B cell (primary cell): ENCODE measurements at regions not wholly inside any gene's neighbourhood (a gene's known extent, or its start where the extent isn't known, plus 50 kb on each side); places are given as distances from the start of the nearest gene placed in this dataset.

Experiments
- ATAC-seq: fragments of 200-7000 bp; cut with Tn5 transposase; one replicate; pipeline ENCODE4 v1.10.0; 2021; ENCODE audit warnings: low read depth, mild to moderate bottlenecking, moderate number of reproducible peaks, moderate library complexity
- CTCF ChIA-PET: fragments of 350-600 bp; sonication (Branson Sonifier 250); formaldehyde crosslinking; loops from one replicate; lab custom pipeline; 2021; ENCODE audit warnings: antibody characterized with exemption, inconsistent platforms; lab: Charles Lee
- POLR2A ChIA-PET: fragments of 350-600 bp; sonication (Branson Sonifier 250); formaldehyde crosslinking; loops from one replicate; lab custom pipeline; 2021; ENCODE audit warnings: antibody characterized with exemption; lab: Charles Lee
- DNase-seq: peaks from one replicate; pipeline ENCODE4 v3.0.0; 2013
- H2AFZ ChIP-seq: 2 replicates; pipeline ENCODE4 v1.6.1; 2012; ENCODE audit warnings: mild to moderate bottlenecking, low read depth, low read length; ENCODE audit not compliant: insufficient read depth, poor library complexity, severe bottlenecking
- H3K27ac ChIP-seq, 2 donors: 1 replicate in 1 of 2; 2 replicates in 1 of 2; pipeline ENCODE4 v1.5.1; 2012 to 2013; ENCODE audit warnings: low read length in 2 of 2, mild to moderate bottlenecking in 2 of 2, moderate library complexity in 1 of 2
- H3K27me3 ChIP-seq, 4 experiments: fragments of 200-600 bp in 1 of 4; sonication (generic) in 1 of 4; replicated peaks in 1 of 4; 1 replicate in 2 of 4; 2 replicates in 2 of 4; pipeline versions ENCODE4 v1.6.1 to v1.7.0; 2013 to 2016; ENCODE audit warnings: low read length in 3 of 4, mild to moderate bottlenecking in 2 of 4, mixed read lengths in 1 of 4, moderate library complexity in 1 of 4; ENCODE audit not compliant: insufficient read depth in 4 of 4, control insufficient read depth in 3 of 4; ENCODE audit errors: control extremely low read depth in 1 of 4
- H3K36me3 ChIP-seq, 2 experiments: replicated peaks in 1 of 2; 1 replicate in 1 of 2; 2 replicates in 1 of 2; pipeline versions ENCODE4 v1.6.1 to v1.7.1; 2013; ENCODE audit warnings: low read length in 1 of 2; ENCODE audit not compliant: insufficient read depth in 2 of 2, control insufficient read depth in 1 of 2; ENCODE audit errors: control extremely low read depth in 1 of 2, extremely low read depth in 1 of 2
- H3K4me1 ChIP-seq, 2 donors: fragments of 200-600 bp in 1 of 2; sonication (generic) in 1 of 2; 1 replicate in 1 of 2; 2 replicates in 1 of 2; pipeline versions ENCODE4 v1.5.1 to v1.6.1; 2013 to 2017; ENCODE audit warnings: low read length in 2 of 2; ENCODE audit not compliant: control insufficient read depth in 2 of 2, insufficient read depth in 2 of 2
- H3K4me2 ChIP-seq: replicated peaks from 2 replicates; pipeline ENCODE3; 2012; ENCODE audit warnings: mild to moderate bottlenecking, low read depth, low read length; ENCODE audit not compliant: poor library complexity, severe bottlenecking
- H3K4me3 ChIP-seq, 5 experiments: fragments of 200-600 bp in 1 of 5; sonication (generic) in 1 of 5; 1 replicate in 3 of 5; 2 replicates in 2 of 5; pipeline versions ENCODE4 v1.5.1 to v1.7.0; 2011 to 2016; ENCODE audit warnings: low read length in 4 of 5, mild to moderate bottlenecking in 4 of 5, low read depth in 2 of 5, control low read depth in 1 of 5, moderate library complexity in 1 of 5; ENCODE audit not compliant: insufficient read depth in 1 of 5; ENCODE audit errors: control extremely low read depth in 1 of 5, extremely low read depth in 1 of 5
- H3K79me2 ChIP-seq: fragments of 200-600 bp; sonication (generic); one replicate; pipeline ENCODE4 v1.6.0; 2016; ENCODE audit warnings: low read length; ENCODE audit not compliant: control insufficient read depth, insufficient read depth
- H3K9ac ChIP-seq: fragments of 200-600 bp; sonication (generic); 2 replicates; pipeline ENCODE4 v1.6.1; 2017; ENCODE audit warnings: mild to moderate bottlenecking, low read length, moderate library complexity
- H3K9me3 ChIP-seq, 3 donors: one replicate each; pipeline versions ENCODE4 v1.6.1 to v1.7.1; 2013; ENCODE audit warnings: low read length in 2 of 3; ENCODE audit not compliant: control insufficient read depth in 2 of 3, insufficient read depth in 1 of 3; ENCODE audit errors: control extremely low read depth in 1 of 3
- H4K20me1 ChIP-seq: 2 replicates; pipeline ENCODE4 v1.6.0; 2012; ENCODE audit warnings: mild to moderate bottlenecking, low read length; ENCODE audit not compliant: insufficient read depth, control insufficient read depth, poor library complexity, severe bottlenecking
- H3K27ac Mint-ChIP-seq: one replicate; pipeline ENCODE4 v1.8.0; 2021; ENCODE audit warnings: mixed read lengths
- H3K27me3 Mint-ChIP-seq: one replicate; pipeline ENCODE4 v1.8.0; 2021; ENCODE audit warnings: mixed read lengths
- H3K4me1 Mint-ChIP-seq: one replicate; pipeline ENCODE4 v1.8.0; 2021; ENCODE audit warnings: mixed read lengths
- H3K4me3 Mint-ChIP-seq: one replicate; pipeline ENCODE4 v1.8.0; 2021; ENCODE audit warnings: mixed read lengths
- H3K9me3 Mint-ChIP-seq: one replicate; pipeline ENCODE4 v1.8.0; 2022; ENCODE audit warnings: mixed read lengths; ENCODE audit not compliant: insufficient read depth
- EZH2 ChIP-seq: IDR thresholded peaks from 2 replicates; pipeline ENCODE4 v1.6.1; 2012; ENCODE audit warnings: borderline replicate concordance, low read depth, mild to moderate bottlenecking, moderate library complexity, low read length; ENCODE audit not compliant: insufficient read depth, poor library complexity, severe bottlenecking
- WGBS: methylation state at CpG from one replicate; pipeline ENCODE4 v1.1.5; 2013; ENCODE audit warnings: missing lambda C conversion rate; ENCODE audit not compliant: insufficient coverage; 5-methylcytosine and 5-hydroxymethylcytosine counted together
- intact Hi-C: fragments of 100-400 bp; cut with micrococcal nuclease; formaldehyde crosslinking; loops from one replicate; pipeline ENCODE4 v1.10.0; 2022
- TF ChIP-seq, protein P1 (sequence below): fragments of 200-600 bp; IDR thresholded peaks from one replicate; pipeline ENCODE4 v1.8.0; 2022; ENCODE audit warnings: antibody characterized with exemption, mild to moderate bottlenecking

- H3K4me3 Mint-ChIP-seq, result no peak overlapping the region
- no peak overlapping the region for H3K27ac Mint-ChIP-seq
- H3K27ac ChIP-seq, result no peak overlapping the region
- no peak for TF ChIP-seq EZH2
- TF ChIP-seq, protein P1, sequence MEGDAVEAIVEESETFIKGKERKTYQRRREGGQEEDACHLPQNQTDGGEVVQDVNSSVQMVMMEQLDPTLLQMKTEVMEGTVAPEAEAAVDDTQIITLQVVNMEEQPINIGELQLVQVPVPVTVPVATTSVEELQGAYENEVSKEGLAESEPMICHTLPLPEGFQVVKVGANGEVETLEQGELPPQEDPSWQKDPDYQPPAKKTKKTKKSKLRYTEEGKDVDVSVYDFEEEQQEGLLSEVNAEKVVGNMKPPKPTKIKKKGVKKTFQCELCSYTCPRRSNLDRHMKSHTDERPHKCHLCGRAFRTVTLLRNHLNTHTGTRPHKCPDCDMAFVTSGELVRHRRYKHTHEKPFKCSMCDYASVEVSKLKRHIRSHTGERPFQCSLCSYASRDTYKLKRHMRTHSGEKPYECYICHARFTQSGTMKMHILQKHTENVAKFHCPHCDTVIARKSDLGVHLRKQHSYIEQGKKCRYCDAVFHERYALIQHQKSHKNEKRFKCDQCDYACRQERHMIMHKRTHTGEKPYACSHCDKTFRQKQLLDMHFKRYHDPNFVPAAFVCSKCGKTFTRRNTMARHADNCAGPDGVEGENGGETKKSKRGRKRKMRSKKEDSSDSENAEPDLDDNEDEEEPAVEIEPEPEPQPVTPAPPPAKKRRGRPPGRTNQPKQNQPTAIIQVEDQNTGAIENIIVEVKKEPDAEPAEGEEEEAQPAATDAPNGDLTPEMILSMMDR, result no peak
- CTCF ChIA-PET, result no interaction called here
- H3K4me3 ChIP-seq, result no peak overlapping the region
- H3K9ac ChIP-seq, result no peak overlapping the region
- no peaks in the 10 kb centered on the region for H3K4me1 Mint-ChIP-seq
- no peaks in the 10 kb centered on the region for H3K27me3 ChIP-seq
- no peaks in the 10 kb centered on the region for H3K4me1 ChIP-seq
- H3K9me3 ChIP-seq, result no peaks in the 10 kb centered on the region
- no peaks in the 10 kb centered on the region for H3K27me3 Mint-ChIP-seq
- H3K79me2 ChIP-seq, result no peaks in the 10 kb centered on the region
- 55% methylated on average over 1 of the region's 2 CpGs for WGBS
- ATAC-seq, result no peak
- no peaks in the 10 kb centered on the region for H4K20me1 ChIP-seq
- DNase-seq, result no peak
- H3K4me2 ChIP-seq, result no peak overlapping the region
- H3K9me3 Mint-ChIP-seq, result no peaks in the 10 kb centered on the region
- no peak overlapping the region for H2AFZ ChIP-seq
- no peaks in the 10 kb centered on the region for H3K36me3 ChIP-seq
- intact Hi-C loops, result no loop called here
- POLR2A ChIA-PET, result no interaction called here
Observed at GRCh38 chr13:75091718-75092117, 390.3 kb downstream of the TBC1D4 start.

DNA sequence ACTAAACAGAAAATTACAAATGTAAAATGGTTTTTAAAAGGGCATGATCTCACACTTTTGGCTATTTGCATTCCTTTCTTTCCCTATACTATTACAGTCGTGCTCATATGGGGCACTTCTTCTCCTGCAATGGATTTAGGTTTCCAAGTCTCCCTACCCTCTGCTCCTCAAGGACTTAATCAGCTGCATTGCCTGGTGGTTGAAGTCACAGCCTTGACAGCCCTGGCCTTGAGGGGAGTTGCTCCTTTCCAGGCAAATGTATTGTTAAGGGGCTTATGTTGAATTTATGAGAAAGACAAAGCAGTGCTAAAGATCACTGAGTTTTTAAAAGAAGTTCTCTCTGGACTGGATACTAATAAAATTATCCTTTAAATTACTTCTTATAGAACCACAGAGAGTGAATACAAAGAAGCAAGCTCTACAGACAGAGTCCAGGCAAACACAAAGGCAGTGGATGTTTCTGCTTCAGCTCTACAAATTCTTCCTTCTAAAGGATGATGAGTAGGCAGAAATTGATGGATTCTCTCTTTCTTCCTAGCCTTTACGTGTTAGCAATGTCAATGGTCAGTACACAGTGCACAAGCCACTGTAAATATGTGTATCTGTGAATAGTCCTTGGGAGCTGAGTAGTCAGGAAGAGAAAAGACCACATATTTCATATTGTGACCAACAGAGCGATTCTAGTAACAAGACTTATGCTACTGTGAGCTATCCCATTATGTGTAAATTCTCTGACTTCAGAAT, 390.9 kb downstream of the TBC1D4 start:
- Histone ChIP-seq H3K4me2 (no peak overlapping the region), H3K9ac (no peak overlapping the region), H3K27me3 (no peaks in the 10 kb centered on the region), H3K36me3 (no peaks in the 10 kb centered on the region), H3K9me3 (no peaks in the 10 kb centered on the region), H3K4me1 (no peaks in the 10 kb centered on the region), H3K79me2 (no peaks in the 10 kb centered on the region), H2AFZ (no peak overlapping the region), H4K20me1 (no peaks in the 10 kb centered on the region), H3K27ac (no peak overlapping the region), H3K4me3 (no peak overlapping the region)
- DNase-seq (no peak), ATAC-seq (no peak)
- no peak overlapping the region for H3K27ac Mint-ChIP-seq
- H3K4me1 Mint-ChIP-seq, result no peaks in the 10 kb centered on the region
- ChIA-PET CTCF (no interaction called here), POLR2A (no interaction called here)
- no peaks in the 10 kb centered on the region for H3K27me3 Mint-ChIP-seq
- H3K9me3 Mint-ChIP-seq, result no peaks in the 10 kb centered on the region
- intact Hi-C loops, result no loop called here
- no peak overlapping the region for H3K4me3 Mint-ChIP-seq
- TF ChIP-seq EZH2, result no peak
- TF ChIP-seq, protein P1, result no peak
- WGBS, result 86% methylated on average over 1 of the region's 3 CpGs
